Upper lobe of left lung (tissue), 6 donors: ENCODE measurements at regions not wholly inside any gene's neighbourhood (a gene's known extent, or its start where the extent isn't known, plus 50 kb on each side); places are given as distances from the start of the nearest gene placed in this dataset.

Source experiments
- ATAC-seq, 2 donors: fragments of 200-7000 bp; cut with Tn5 transposase; one replicate each; pipeline ENCODE4 v1.9.1; 2022; ENCODE audit warnings: mild to moderate bottlenecking in 2 of 2, moderate library complexity in 2 of 2; ENCODE audit not compliant: low FRiP score in 2 of 2
- DNase-seq, 2 donors: peaks; one replicate each; pipeline ENCODE4 v3.0.0-alpha.2; 2019 to 2020
- H3K27ac ChIP-seq, 4 donors: fragments of 200-600 bp; sonication (generic); one replicate each; pipeline ENCODE4 v1.5.1; 2016 to 2019
- H3K27me3 ChIP-seq, 4 donors: fragments of 200-600 bp; sonication (generic); one replicate each; pipeline ENCODE4 v1.5.1; 2017 to 2019
- H3K36me3 ChIP-seq, 4 donors: fragments of 200-600 bp; sonication (generic); one replicate each; pipeline ENCODE4 v1.5.1; 2016 to 2019
- H3K4me1 ChIP-seq, 4 donors: fragments of 200-600 bp; sonication (generic); one replicate each; pipeline ENCODE4 v1.5.1; 2018 to 2019
- H3K4me3 ChIP-seq, 4 donors: fragments of 200-600 bp; sonication (generic); one replicate each; pipeline ENCODE4 v1.5.1; 2017 to 2019; ENCODE audit warnings: mild to moderate bottlenecking in 2 of 4, moderate library complexity in 1 of 4
- H3K9me3 ChIP-seq, 4 donors: fragments of 200-600 bp; sonication (generic); one replicate each; pipeline ENCODE4 v1.5.1; 2018 to 2019
- CTCF ChIP-seq, 6 experiments: fragments of 450-650 bp in 4 of 6; fragments of 200-600 bp in 2 of 6; sonication (generic) in 2 of 6; IDR thresholded peaks; one replicate each; pipeline ENCODE4 v1.5.1; 2016 to 2019; ENCODE audit warnings: antibody characterized with exemption in 6 of 6
- EP300 ChIP-seq, 4 donors: sonication (generic); formaldehyde crosslinking; IDR thresholded peaks; one replicate each; pipeline ENCODE4 v1.5.1; 2017; ENCODE audit warnings: antibody characterized with exemption in 4 of 4, control low read depth in 2 of 4
- POLR2A ChIP-seq, 4 donors: fragments of 450-650 bp; IDR thresholded peaks; one replicate each; pipeline ENCODE4 v1.5.1; 2016 to 2017; ENCODE audit warnings: antibody characterized with exemption in 4 of 4, mild to moderate bottlenecking in 2 of 4
- POLR2AphosphoS5 ChIP-seq, 2 donors: sonication (generic); formaldehyde crosslinking; IDR thresholded peaks; one replicate each; pipeline ENCODE4 v1.5.1; 2017; ENCODE audit warnings: antibody characterized with exemption in 2 of 2
- WGBS, 2 donors: methylation state at CpG; one replicate each; pipeline ENCODE4 v1.1.5; 2017 to 2018; 5-methylcytosine and 5-hydroxymethylcytosine counted together
- donor health status: DM: no; HTN: no; CAD: no; lungs with moderate emphysema.
- donor health status: DM: no; HTN: yes; CAD: no; lungs with severe emphysema.

GRCh38 chr22:48679656-48680555 is 1147.8 kb downstream of the BRD1 start:
- Histone ChIP-seq H3K4me3 (no peak overlapping the region), H3K4me1 (no peaks in the 10 kb centered on the region), H3K9me3 (no peaks in the 10 kb centered on the region), H3K27me3 (no peaks in the 10 kb centered on the region), H3K36me3 (no peaks in the 10 kb centered on the region), H3K27ac (no peak overlapping the region)
- peak in 1 of 2 donors; percentile 61 for DNase-seq
- ATAC-seq: no peak
- no peak for TF ChIP-seq CTCF (IDR thresholded peaks at IDR 0.05)
- no peak for TF ChIP-seq EP300 (IDR thresholded peaks at IDR 0.05)
- no peak for TF ChIP-seq POLR2A (IDR thresholded peaks at IDR 0.05)
- TF ChIP-seq POLR2AphosphoS5 (IDR thresholded peaks at IDR 0.05): no peak
- 88 to 89% methylated on average over 21 to 27 of the region's 28 CpGs for WGBS, 2 donors

GRCh38 chr22:48678171-48679135 is 1149.2 kb downstream of the BRD1 start:
- Histone ChIP-seq H3K9me3 (no peaks in the 10 kb centered on the region), H3K27me3 (no peaks in the 10 kb centered on the region), H3K36me3 (no peaks in the 10 kb centered on the region), H3K4me3 (no peak overlapping the region), H3K4me1 (no peaks in the 10 kb centered on the region), H3K27ac (no peak overlapping the region)
- peak in 1 of 2 donors; percentile 63 for DNase-seq
- no peak for ATAC-seq
- TF ChIP-seq POLR2AphosphoS5 (IDR thresholded peaks at IDR 0.05) (no peak), POLR2A (IDR thresholded peaks at IDR 0.05) (no peak), CTCF (IDR thresholded peaks at IDR 0.05) (no peak), EP300 (IDR thresholded peaks at IDR 0.05) (no peak)
- WGBS, 2 donors: 73 to 84% methylated on average over 33 to 35 of the region's 38 CpGs

GRCh38 chr22:48677621-48678020 is 1150.1 kb downstream of the BRD1 start:
- DNase-seq (peak in 1 of 2 donors; percentile 57), ATAC-seq (no peak)
- H3K4me1 ChIP-seq: no peaks in the 10 kb centered on the region
- TF ChIP-seq POLR2A (IDR thresholded peaks at IDR 0.05) (no peak), EP300 (IDR thresholded peaks at IDR 0.05) (no peak), POLR2AphosphoS5 (IDR thresholded peaks at IDR 0.05) (no peak), CTCF (IDR thresholded peaks at IDR 0.05) (no peak)
- H3K27me3 ChIP-seq: no peaks in the 10 kb centered on the region
- H3K27ac ChIP-seq: no peak overlapping the region
- H3K4me3 ChIP-seq: no peak overlapping the region
- peaks cover 0 to 6% (median 3%) of the 10 kb centered on the region in 4 donors for H3K9me3 ChIP-seq
- 90% methylated on average over 2 to 7 of the region's 7 CpGs for WGBS, 2 donors
- no peaks in the 10 kb centered on the region for H3K36me3 ChIP-seq

- TF ChIP-seq EP300 (IDR thresholded peaks at IDR 0.05) (no peak), POLR2A (IDR thresholded peaks at IDR 0.05) (no peak), POLR2AphosphoS5 (IDR thresholded peaks at IDR 0.05) (no peak), CTCF (IDR thresholded peaks at IDR 0.05) (no peak)
- H3K4me3 ChIP-seq: no peak overlapping the region
- no peak for ATAC-seq
- H3K36me3 ChIP-seq: no peaks in the 10 kb centered on the region
- WGBS, 2 donors: 80 to 98% methylated on average over 10 to 17 of the region's 17 CpGs
- H3K9me3 ChIP-seq: peaks cover 0 to 10% (median 8%) of the 10 kb centered on the region in 4 donors
- DNase-seq: peak in 1 of 2 donors; percentile 69
- no peak overlapping the region for H3K27ac ChIP-seq
- no peaks in the 10 kb centered on the region for H3K4me1 ChIP-seq
- no peaks in the 10 kb centered on the region for H3K27me3 ChIP-seq
Observed at GRCh38 chr22:48677168-48677520, 1150.5 kb downstream of the BRD1 start.
